Omental fat pad (tissue), 3 donors: ENCODE measurements at regions not wholly inside any gene's neighbourhood (a gene's known extent, or its start where the extent isn't known, plus 50 kb on each side); places are given as distances from the start of the nearest gene placed in this dataset.

Experiments
- ATAC-seq: fragments of 150-250 bp; one replicate; pipeline ENCODE4 v1.9.1; 2016; ENCODE audit warnings: mild to moderate bottlenecking, moderate library complexity; ENCODE audit not compliant: low FRiP score
- DNase-seq: peaks from one replicate; pipeline ENCODE4 v3.0.0-alpha.2; 2019; ENCODE audit warnings: low spot score
- TF ChIP-seq, protein P1 (sequence below), 3 donors: fragments of 450-650 bp; IDR thresholded peaks; one replicate each; pipeline ENCODE4 v1.5.1; 2016 to 2017; ENCODE audit warnings: antibody characterized with exemption in 3 of 3, mild to moderate bottlenecking in 3 of 3, moderate library complexity in 2 of 3

DNA sequence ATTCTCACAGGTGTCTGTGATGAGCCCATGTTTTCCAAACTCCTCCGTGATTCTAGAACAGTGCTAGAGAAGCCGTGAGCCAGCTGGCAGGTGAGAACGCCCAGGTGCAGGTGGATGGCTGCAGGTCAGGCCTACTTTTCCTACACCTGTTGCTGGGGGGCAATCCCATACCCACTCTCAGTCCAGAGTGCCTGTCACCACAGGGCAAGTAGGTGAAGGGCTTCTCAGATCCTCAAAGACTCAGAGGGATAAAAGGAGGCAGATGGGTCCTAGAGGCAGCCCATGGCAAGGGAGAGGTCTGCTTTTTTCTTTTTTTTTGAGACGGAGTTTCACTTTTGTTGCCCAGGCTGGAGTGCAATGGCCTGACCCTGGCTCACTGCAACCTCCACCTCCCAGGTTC is 50.7 kb upstream of the H6PD start:
- TF ChIP-seq, protein P1, sequence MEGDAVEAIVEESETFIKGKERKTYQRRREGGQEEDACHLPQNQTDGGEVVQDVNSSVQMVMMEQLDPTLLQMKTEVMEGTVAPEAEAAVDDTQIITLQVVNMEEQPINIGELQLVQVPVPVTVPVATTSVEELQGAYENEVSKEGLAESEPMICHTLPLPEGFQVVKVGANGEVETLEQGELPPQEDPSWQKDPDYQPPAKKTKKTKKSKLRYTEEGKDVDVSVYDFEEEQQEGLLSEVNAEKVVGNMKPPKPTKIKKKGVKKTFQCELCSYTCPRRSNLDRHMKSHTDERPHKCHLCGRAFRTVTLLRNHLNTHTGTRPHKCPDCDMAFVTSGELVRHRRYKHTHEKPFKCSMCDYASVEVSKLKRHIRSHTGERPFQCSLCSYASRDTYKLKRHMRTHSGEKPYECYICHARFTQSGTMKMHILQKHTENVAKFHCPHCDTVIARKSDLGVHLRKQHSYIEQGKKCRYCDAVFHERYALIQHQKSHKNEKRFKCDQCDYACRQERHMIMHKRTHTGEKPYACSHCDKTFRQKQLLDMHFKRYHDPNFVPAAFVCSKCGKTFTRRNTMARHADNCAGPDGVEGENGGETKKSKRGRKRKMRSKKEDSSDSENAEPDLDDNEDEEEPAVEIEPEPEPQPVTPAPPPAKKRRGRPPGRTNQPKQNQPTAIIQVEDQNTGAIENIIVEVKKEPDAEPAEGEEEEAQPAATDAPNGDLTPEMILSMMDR (IDR thresholded peaks at IDR 0.05), result no peak
- ATAC-seq (no peak), DNase-seq (no peak)

DNA sequence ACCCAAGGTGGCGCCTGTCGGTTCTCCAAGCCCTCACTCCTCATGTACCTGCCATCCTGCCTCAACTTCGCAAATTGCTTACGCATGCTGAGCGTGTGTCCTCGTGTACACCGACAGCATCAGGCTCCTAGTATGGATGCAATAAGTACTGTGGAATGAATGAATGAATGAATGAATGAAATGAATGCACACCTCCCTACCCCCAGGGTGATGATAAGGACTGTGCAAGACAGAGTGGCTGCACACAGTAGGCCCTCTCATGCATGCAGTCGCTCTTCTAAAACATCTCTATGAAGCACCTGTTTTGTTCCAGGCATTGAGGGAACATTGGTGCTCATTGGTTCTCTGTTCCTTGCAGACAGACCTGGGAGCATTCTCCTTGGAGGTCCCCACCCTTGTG is 49.8 kb upstream of the H6PD start:
- DNase-seq (no peak), ATAC-seq (no peak)
- TF ChIP-seq, protein P1 (IDR thresholded peaks at IDR 0.05), result no peak
